Omental fat pad (tissue), 3 donors: ENCODE measurements at regions not wholly inside any gene's neighbourhood (a gene's known extent, or its start where the extent isn't known, plus 50 kb on each side); places are given as distances from the start of the nearest gene placed in this dataset.
A peak's percentile ranks its signal among the peaks of the same experiment; 100 is the strongest.

Source experiments
- ATAC-seq: fragments of 150-250 bp; one replicate; pipeline ENCODE4 v1.9.1; 2016; ENCODE audit warnings: mild to moderate bottlenecking, moderate library complexity; ENCODE audit not compliant: low FRiP score
- DNase-seq: peaks from one replicate; pipeline ENCODE4 v3.0.0-alpha.2; 2019; ENCODE audit warnings: low spot score
- TF ChIP-seq, protein P1 (sequence below), 3 donors: fragments of 450-650 bp; IDR thresholded peaks; one replicate each; pipeline ENCODE4 v1.5.1; 2016 to 2017; ENCODE audit warnings: antibody characterized with exemption in 3 of 3, mild to moderate bottlenecking in 3 of 3, moderate library complexity in 2 of 3

DNA sequence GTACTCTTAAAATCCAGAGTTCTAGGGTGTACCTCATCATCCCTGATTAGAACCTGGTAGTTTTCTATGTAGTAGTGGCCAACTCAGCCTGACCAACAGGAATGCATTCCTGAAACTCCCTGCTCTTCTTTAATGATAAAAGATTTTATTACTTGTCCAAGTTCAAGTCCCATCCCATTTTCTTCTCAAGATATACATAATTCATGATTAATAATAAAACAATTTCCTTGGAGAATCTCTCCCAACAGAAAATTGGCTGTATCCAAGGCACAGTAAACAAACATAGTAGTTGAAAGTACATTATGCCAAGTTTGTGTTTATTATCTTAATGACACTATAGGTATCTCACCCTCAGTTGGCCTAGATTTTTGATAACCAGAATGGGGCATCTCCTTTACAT lies 714.1 kb upstream of the ADAMTS5 start:
- ATAC-seq (no peak), DNase-seq (no peak)
- TF ChIP-seq, protein P1, sequence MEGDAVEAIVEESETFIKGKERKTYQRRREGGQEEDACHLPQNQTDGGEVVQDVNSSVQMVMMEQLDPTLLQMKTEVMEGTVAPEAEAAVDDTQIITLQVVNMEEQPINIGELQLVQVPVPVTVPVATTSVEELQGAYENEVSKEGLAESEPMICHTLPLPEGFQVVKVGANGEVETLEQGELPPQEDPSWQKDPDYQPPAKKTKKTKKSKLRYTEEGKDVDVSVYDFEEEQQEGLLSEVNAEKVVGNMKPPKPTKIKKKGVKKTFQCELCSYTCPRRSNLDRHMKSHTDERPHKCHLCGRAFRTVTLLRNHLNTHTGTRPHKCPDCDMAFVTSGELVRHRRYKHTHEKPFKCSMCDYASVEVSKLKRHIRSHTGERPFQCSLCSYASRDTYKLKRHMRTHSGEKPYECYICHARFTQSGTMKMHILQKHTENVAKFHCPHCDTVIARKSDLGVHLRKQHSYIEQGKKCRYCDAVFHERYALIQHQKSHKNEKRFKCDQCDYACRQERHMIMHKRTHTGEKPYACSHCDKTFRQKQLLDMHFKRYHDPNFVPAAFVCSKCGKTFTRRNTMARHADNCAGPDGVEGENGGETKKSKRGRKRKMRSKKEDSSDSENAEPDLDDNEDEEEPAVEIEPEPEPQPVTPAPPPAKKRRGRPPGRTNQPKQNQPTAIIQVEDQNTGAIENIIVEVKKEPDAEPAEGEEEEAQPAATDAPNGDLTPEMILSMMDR (IDR thresholded peaks at IDR 0.05) = no peak

DNA sequence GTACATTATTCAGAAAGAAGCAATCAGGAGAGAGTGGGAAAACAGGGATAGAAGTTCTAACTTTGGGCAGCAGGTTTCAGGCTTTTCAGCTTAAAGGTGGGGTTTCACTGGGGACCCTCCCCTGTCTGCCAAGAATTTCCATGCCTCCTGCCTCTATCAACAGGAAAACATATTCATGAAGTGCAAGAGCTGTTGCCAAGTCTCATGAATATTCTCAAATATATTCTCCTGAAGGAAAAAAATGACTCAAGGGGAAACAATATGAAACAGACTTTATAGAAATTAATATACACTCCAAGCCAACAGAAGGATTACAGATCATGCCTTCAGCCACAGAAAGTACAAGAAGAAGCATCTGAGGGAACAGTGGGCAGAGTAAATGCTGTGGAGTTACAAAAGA lies 713.3 kb upstream of the ADAMTS5 start:
- TF ChIP-seq, protein P1 (IDR thresholded peaks at IDR 0.05) = no peak
- DNase-seq (no peak), ATAC-seq (no peak)

DNA sequence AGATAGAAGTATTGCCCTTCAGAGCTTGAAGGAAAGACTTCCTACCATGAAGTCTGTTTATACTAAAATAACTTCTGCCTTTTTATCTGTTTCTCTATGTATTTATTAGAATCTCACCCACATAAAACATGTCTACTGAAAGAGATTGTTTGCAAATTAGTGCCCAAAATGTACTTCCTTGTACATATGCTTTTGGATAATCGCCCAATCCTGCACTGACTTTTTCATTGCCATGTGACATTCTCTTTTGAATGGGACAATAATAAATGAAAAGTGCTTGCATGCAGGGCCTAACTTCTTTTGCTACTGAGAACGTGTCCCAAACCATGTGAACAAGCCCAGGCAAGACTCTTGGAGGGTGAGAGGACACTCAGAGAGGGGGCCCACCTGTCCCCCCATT lies 711.6 kb upstream of the ADAMTS5 start:
- no peak for DNase-seq
- no peak for ATAC-seq
- TF ChIP-seq, protein P1 (IDR thresholded peaks at IDR 0.05) = no peak

DNA sequence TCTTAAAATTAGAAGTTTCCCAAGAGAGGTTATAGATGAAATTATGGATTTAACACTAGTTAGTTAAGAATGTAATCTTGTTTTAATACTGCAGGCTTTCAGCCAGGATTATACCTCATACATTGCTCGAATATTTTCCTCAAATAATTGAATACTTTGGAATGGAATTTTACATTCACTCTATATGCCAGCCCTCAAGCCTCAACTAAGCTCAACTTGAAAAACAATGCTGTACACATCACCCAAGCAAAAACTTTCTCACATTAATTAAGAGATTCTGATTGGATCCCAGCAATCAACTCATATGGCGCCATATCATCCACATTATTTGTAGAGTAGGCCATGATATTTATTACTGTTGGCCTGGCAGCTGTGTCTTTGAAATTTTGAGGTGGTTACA lies 710.7 kb upstream of the ADAMTS5 start:
- DNase-seq (no peak), ATAC-seq (no peak)

DNA sequence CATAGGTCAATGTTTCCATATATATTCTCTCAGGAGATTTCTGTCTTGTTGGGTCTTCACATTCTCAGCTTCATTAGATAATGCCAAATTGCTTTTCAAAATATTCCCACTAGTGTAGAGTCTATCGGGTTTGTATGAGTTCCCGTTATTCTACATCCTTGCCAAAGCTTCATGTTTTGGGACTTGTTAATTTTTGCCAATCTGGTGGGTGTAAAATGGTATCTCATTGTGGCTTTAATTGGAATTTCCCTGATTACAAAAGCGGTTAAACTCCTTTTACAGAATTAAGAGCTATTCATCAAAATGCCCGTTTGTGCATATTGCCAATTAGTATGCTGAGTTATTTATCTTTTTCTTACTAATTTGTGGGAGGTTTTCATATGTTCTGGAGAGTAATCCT lies 708.4 kb upstream of the ADAMTS5 start:
- TF ChIP-seq, protein P1 (IDR thresholded peaks at IDR 0.05) = no peak
- ATAC-seq (no peak), DNase-seq (no peak)

More for the DNA sequence above, 710.7 kb upstream of the ADAMTS5 start:
- TF ChIP-seq, protein P1 (IDR thresholded peaks at IDR 0.05) = no peak

DNA sequence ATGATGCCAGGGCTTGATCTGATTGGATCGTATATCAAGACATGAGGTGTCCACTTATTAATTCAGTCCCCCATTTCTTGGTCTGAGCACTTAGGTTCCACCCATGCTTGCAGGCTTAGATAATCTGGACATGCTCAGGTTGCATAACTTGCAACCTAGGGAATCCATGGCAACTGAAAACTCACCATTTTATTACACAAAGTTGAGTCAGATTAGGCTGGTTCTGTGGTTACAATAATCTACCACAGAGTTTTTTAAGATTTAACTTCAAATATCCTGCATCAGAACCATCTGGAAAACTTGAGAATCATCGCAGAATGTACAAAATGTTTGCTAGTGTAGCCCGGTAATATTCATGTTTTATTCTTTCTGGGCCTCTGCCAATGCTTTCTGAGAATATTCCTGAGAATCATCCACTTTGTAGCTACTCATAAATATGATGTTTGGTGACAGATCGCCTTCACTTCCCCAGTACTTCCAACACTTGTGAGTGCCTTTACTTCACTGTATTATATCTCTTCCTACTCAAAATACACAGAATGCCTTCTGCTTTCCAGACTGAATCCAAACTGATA lies 707.2 kb upstream of the ADAMTS5 start:
- ATAC-seq = peak; percentile 41
- TF ChIP-seq, protein P1 (IDR thresholded peaks at IDR 0.05) = no peak
- no peak for DNase-seq

DNA sequence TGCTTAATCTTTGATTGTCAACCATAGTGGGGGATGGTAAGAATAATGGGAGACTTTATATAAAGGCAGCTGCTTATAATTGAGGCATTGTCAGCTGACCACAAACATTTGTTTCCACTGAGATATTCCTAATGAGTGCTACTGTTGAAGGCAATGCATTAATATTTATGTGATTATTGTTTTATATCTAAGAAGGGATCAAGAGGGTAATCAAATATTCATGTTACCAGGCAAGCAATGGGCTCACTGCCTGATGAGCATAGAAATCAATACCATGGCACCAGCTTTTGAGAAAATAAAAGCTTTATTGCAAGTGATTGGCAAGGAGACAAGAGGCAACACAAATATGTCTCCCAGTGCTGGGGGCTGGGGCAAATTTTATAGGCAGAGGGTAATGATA lies 706.7 kb upstream of the ADAMTS5 start:
- TF ChIP-seq, protein P1 (IDR thresholded peaks at IDR 0.05) = no peak
- no peak for ATAC-seq
- DNase-seq = no peak
